ENCODE measurements at regions not wholly inside any gene's neighbourhood (a gene's known extent, or its start where the extent isn't known, plus 50 kb on each side); places are given as distances from the start of the nearest gene placed in this dataset.

DNA sequence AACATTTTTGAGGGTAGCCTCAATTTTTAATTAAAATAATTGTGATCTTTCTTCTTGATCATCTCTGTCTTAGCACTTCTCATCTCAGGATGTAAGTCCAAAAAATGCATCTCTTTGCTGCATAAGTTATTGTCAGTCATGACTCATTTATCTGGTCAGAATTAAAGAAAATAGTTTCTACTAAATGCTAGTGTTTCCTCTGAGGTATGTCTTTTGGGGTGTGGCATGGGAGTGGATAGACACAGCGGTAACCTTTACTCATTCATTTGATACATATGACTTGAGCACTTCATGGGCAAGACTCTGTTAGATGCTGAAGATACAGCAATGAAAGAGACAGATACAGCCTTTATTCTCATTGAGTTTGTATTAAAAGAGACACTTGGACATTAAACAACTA lies 284.7 kb downstream of the IRS1 start:
- Histone ChIP-seq H3K4me3 (ENCODE audit: low read depth in 2 of 2, low read length in 2 of 2) (no peak overlapping the region), H3K4me1 (ENCODE audit: control insufficient read depth, insufficient read depth, low read length) (no peaks in the 10 kb centered on the region), H3K9me3 (ENCODE audit: control insufficient read depth, insufficient read depth, low read depth, low read length) (peaks cover 5% of the 10 kb centered on the region; the same call in 1 of the 2 replicates), H3K27me3 (ENCODE audit: control insufficient read depth, insufficient read depth, low read length) (no peaks in the 10 kb centered on the region), H3K36me3 (ENCODE audit: control insufficient read depth, insufficient read depth, low read length) (no peaks in the 10 kb centered on the region; the same call in 1 of the 2 replicates), H3K27ac (ENCODE audit: low read length) (no peak overlapping the region)
- intact Hi-C loops (cut with micrococcal nuclease; ENCODE audit: unreplicated experiment), result no loop called here
- ChIA-PET CTCF (no interaction called here), POLR2A (no interaction called here)
- in situ Hi-C loops (cut with HindIII; ENCODE audit: low pct_unique_long_range_greater_than_20kb, low sequenced_read_pairs), result no loop called here
- no peak for DNase-seq (ENCODE audit: low read depth, low spot score)
- no peak for ATAC-seq
- no TSS peak for BruUV-seq (replicated peaks)
- TF ChIP-seq, protein P1, sequence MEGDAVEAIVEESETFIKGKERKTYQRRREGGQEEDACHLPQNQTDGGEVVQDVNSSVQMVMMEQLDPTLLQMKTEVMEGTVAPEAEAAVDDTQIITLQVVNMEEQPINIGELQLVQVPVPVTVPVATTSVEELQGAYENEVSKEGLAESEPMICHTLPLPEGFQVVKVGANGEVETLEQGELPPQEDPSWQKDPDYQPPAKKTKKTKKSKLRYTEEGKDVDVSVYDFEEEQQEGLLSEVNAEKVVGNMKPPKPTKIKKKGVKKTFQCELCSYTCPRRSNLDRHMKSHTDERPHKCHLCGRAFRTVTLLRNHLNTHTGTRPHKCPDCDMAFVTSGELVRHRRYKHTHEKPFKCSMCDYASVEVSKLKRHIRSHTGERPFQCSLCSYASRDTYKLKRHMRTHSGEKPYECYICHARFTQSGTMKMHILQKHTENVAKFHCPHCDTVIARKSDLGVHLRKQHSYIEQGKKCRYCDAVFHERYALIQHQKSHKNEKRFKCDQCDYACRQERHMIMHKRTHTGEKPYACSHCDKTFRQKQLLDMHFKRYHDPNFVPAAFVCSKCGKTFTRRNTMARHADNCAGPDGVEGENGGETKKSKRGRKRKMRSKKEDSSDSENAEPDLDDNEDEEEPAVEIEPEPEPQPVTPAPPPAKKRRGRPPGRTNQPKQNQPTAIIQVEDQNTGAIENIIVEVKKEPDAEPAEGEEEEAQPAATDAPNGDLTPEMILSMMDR (IDR thresholded peaks at IDR 0.05), result no peak
- TF ChIP-seq SIN3A (IDR thresholded peaks at IDR 0.05; ENCODE audit: borderline replicate concordance, insufficient read depth, low read depth, low read length) (no peak), TCF7L2 (IDR thresholded peaks at IDR 0.05; ENCODE audit: low read depth, low read length) (no peak), POLR2AphosphoS5 (IDR thresholded peaks at IDR 0.05; ENCODE audit: low read depth, low read length) (no peak)
- TF ChIP-seq, protein P2, sequence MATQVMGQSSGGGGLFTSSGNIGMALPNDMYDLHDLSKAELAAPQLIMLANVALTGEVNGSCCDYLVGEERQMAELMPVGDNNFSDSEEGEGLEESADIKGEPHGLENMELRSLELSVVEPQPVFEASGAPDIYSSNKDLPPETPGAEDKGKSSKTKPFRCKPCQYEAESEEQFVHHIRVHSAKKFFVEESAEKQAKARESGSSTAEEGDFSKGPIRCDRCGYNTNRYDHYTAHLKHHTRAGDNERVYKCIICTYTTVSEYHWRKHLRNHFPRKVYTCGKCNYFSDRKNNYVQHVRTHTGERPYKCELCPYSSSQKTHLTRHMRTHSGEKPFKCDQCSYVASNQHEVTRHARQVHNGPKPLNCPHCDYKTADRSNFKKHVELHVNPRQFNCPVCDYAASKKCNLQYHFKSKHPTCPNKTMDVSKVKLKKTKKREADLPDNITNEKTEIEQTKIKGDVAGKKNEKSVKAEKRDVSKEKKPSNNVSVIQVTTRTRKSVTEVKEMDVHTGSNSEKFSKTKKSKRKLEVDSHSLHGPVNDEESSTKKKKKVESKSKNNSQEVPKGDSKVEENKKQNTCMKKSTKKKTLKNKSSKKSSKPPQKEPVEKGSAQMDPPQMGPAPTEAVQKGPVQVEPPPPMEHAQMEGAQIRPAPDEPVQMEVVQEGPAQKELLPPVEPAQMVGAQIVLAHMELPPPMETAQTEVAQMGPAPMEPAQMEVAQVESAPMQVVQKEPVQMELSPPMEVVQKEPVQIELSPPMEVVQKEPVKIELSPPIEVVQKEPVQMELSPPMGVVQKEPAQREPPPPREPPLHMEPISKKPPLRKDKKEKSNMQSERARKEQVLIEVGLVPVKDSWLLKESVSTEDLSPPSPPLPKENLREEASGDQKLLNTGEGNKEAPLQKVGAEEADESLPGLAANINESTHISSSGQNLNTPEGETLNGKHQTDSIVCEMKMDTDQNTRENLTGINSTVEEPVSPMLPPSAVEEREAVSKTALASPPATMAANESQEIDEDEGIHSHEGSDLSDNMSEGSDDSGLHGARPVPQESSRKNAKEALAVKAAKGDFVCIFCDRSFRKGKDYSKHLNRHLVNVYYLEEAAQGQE (IDR thresholded peaks at IDR 0.05; ENCODE audit: insufficient read depth in 1 of 2, low read depth in 2 of 2, low read length in 1 of 2), result no peak

DNA sequence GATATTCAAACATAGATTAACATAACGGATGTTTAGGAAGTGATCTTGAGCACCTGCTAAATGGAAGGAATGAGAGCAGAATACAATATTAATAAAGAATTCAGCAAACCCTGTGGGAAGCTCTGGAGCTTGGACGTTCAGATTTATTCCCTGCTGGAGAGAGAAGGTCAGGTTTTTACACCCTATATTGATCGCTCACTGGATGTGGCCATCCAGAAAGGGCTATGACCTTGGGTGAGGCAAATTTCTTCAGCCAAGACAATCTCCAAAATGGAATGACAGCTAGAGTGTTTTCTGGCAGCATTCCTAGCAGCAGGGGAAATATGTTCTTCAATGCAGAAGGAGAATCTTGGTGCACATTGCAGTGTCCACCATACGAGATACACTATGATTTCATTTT lies 288.3 kb downstream of the IRS1 start:
- BruUV-seq (replicated peaks), result no TSS peak
- POLR2A ChIA-PET, result no interaction called here
- no peaks in the 10 kb centered on the region for H3K36me3 ChIP-seq (ENCODE audit: control insufficient read depth, insufficient read depth, low read length)

More for the DNA sequence above, 288.3 kb downstream of the IRS1 start:
- Histone ChIP-seq H3K4me1 (ENCODE audit: control insufficient read depth, insufficient read depth, low read length) (no peaks in the 10 kb centered on the region), H3K27me3 (ENCODE audit: control insufficient read depth, insufficient read depth, low read length) (no peaks in the 10 kb centered on the region), H3K4me3 (ENCODE audit: low read depth in 2 of 2, low read length in 2 of 2) (no peak overlapping the region), H3K9me3 (ENCODE audit: control insufficient read depth, insufficient read depth, low read depth, low read length) (no peaks in the 10 kb centered on the region), H3K27ac (ENCODE audit: low read length) (no peak overlapping the region)
- in situ Hi-C loops (cut with HindIII; ENCODE audit: low pct_unique_long_range_greater_than_20kb, low sequenced_read_pairs), result no loop called here
- DNase-seq (ENCODE audit: low read depth, low spot score) (no peak), ATAC-seq (no peak)
- CTCF ChIA-PET, result no interaction called here
- TF ChIP-seq POLR2AphosphoS5 (IDR thresholded peaks at IDR 0.05; ENCODE audit: low read depth, low read length), result no peak
- TF ChIP-seq, protein P1 (IDR thresholded peaks at IDR 0.05), result no peak
- TF ChIP-seq, protein P2 (IDR thresholded peaks at IDR 0.05; ENCODE audit: insufficient read depth in 1 of 2, low read depth in 2 of 2, low read length in 1 of 2), result no peak
- no peak for TF ChIP-seq TCF7L2 (IDR thresholded peaks at IDR 0.05; ENCODE audit: low read depth, low read length)
- no peak for TF ChIP-seq SIN3A (IDR thresholded peaks at IDR 0.05; ENCODE audit: borderline replicate concordance, insufficient read depth, low read depth, low read length)
- intact Hi-C loops (cut with micrococcal nuclease; ENCODE audit: unreplicated experiment), result no loop called here

All from Panc1 (cell line).